Testis (tissue), 2 donors: ENCODE measurements at regions not wholly inside any gene's neighbourhood (a gene's known extent, or its start where the extent isn't known, plus 50 kb on each side); places are given as distances from the start of the nearest gene placed in this dataset.

Experiments
- POLR2A ChIP-seq: fragments of 450-650 bp; IDR thresholded peaks from one replicate; pipeline ENCODE4 v1.6.1; 2017; ENCODE audit warnings: antibody characterized with exemption, mild to moderate bottlenecking, moderate library complexity
- TF ChIP-seq, protein P1 (sequence below), 3 experiments: fragments of 450-650 bp in 2 of 3; fragments of 200-600 bp in 1 of 3; sonication (generic) in 1 of 3; IDR thresholded peaks; one replicate each; pipeline ENCODE4 v1.5.1; 2016 to 2019; ENCODE audit warnings: antibody characterized with exemption in 3 of 3, mild to moderate bottlenecking in 2 of 3, moderate library complexity in 1 of 3

DNA sequence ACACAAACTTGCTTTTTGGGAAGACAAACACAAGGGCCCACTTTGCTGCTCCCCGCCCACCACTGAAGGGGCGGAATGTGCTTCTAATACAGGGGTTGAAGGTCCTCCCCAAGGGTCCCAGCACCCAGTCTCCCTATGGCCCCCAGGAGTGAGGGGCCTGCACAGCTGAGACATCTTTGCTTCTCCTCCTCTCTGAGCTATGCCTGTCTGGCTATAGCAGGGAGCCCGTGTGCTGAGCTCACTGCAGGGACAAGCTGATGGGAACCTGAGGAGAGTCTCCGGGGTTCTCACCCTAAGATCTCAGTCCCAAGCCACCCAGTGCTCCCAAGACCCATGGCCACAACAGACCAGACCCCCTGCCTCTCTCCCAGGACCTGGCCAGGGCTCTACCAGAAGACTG is 61.1 kb upstream of the ACAN start:
- no peak for TF ChIP-seq POLR2A
- TF ChIP-seq, protein P1, sequence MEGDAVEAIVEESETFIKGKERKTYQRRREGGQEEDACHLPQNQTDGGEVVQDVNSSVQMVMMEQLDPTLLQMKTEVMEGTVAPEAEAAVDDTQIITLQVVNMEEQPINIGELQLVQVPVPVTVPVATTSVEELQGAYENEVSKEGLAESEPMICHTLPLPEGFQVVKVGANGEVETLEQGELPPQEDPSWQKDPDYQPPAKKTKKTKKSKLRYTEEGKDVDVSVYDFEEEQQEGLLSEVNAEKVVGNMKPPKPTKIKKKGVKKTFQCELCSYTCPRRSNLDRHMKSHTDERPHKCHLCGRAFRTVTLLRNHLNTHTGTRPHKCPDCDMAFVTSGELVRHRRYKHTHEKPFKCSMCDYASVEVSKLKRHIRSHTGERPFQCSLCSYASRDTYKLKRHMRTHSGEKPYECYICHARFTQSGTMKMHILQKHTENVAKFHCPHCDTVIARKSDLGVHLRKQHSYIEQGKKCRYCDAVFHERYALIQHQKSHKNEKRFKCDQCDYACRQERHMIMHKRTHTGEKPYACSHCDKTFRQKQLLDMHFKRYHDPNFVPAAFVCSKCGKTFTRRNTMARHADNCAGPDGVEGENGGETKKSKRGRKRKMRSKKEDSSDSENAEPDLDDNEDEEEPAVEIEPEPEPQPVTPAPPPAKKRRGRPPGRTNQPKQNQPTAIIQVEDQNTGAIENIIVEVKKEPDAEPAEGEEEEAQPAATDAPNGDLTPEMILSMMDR (IDR thresholded peaks at IDR 0.05): no peak
